ENCODE measurements at regions not wholly inside any gene's neighbourhood (a gene's known extent, or its start where the extent isn't known, plus 50 kb on each side); places are given as distances from the start of the nearest gene placed in this dataset.

DNA sequence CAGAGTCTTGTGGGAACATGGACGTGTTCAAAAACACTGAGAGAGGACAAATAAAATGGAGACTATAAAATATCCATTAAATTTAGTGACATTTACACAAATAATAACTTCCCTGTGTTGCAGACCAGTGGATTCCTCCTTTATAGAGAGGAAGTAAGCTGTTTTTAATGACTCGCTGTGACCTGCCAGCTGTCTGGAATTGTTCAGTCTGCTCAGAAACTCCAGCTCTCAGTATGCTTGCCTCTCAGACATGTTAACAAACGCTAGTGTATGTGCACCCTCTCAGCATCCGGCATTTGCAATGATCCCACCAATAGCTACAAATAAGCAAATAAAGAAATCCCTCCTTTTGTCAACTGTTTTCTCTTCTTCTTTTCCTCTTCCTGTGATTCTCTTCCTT is 158.0 kb upstream of the TCF21 start:
- no peak overlapping the region for H3K4me3 ChIP-seq (replicated peaks; ENCODE audit: insufficient read depth, low read length)
- no peaks in the 10 kb centered on the region for H3K27me3 ChIP-seq (ENCODE audit: insufficient read depth, poor library complexity, severe bottlenecking)
- DNase-seq (ENCODE audit: low read depth in 1 of 2, low spot score in 1 of 2) = no peak
- TF ChIP-seq GABPA (IDR thresholded peaks at IDR 0.05; ENCODE audit: low read depth) (no peak), POLR2AphosphoS5 (IDR thresholded peaks at IDR 0.05; ENCODE audit: low read depth) (no peak), SPI1 (IDR thresholded peaks at IDR 0.05; ENCODE audit: borderline replicate concordance, low read depth) (no peak), REST (IDR thresholded peaks at IDR 0.05; ENCODE audit: insufficient replicate concordance, low read depth) (no peak)
- TF ChIP-seq, protein P1, sequence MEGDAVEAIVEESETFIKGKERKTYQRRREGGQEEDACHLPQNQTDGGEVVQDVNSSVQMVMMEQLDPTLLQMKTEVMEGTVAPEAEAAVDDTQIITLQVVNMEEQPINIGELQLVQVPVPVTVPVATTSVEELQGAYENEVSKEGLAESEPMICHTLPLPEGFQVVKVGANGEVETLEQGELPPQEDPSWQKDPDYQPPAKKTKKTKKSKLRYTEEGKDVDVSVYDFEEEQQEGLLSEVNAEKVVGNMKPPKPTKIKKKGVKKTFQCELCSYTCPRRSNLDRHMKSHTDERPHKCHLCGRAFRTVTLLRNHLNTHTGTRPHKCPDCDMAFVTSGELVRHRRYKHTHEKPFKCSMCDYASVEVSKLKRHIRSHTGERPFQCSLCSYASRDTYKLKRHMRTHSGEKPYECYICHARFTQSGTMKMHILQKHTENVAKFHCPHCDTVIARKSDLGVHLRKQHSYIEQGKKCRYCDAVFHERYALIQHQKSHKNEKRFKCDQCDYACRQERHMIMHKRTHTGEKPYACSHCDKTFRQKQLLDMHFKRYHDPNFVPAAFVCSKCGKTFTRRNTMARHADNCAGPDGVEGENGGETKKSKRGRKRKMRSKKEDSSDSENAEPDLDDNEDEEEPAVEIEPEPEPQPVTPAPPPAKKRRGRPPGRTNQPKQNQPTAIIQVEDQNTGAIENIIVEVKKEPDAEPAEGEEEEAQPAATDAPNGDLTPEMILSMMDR (IDR thresholded peaks at IDR 0.05; ENCODE audit: insufficient read depth, low read length) = no peak
- H3K27ac ChIP-seq (replicated peaks) = no peak overlapping the region

- no peak for DNase-seq (ENCODE audit: low read depth in 1 of 2, low spot score in 1 of 2)
Measured at GRCh38 chr6:133740218-133740617, 148.7 kb upstream of the TCF21 start.

DNA sequence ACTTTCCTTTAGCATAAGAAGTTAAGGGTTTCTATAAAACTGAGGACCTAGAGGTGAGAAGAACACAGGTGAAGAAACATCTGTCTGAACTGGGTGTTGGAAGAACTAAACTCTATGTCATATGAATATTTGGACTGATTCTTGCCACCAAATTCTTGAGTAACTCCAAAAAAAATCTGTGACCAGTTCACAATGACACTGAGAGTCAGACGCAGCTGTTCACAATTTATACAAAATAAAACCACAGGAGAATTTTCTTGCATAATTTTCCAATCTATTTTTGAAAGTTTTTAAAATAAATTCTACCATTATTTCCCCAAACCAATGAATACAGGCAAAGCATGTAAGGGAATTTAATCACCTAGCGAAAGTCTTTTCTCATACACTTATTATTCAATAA is 148.1 kb upstream of the TCF21 start:
- Histone ChIP-seq H3K27ac (replicated peaks) (no peak overlapping the region), H3K4me3 (replicated peaks; ENCODE audit: insufficient read depth, low read length) (no peak overlapping the region), H3K27me3 (ENCODE audit: insufficient read depth, poor library complexity, severe bottlenecking) (no peaks in the 10 kb centered on the region)
- no peak for DNase-seq (ENCODE audit: low read depth in 1 of 2, low spot score in 1 of 2)
- TF ChIP-seq POLR2AphosphoS5 (IDR thresholded peaks at IDR 0.05; ENCODE audit: low read depth) = no peak
- TF ChIP-seq, protein P1 (IDR thresholded peaks at IDR 0.05; ENCODE audit: insufficient read depth, low read length) = no peak
- TF ChIP-seq REST (IDR thresholded peaks at IDR 0.05; ENCODE audit: insufficient replicate concordance, low read depth) = no peak
- no peak for TF ChIP-seq GABPA (IDR thresholded peaks at IDR 0.05; ENCODE audit: low read depth)
- TF ChIP-seq SPI1 (IDR thresholded peaks at IDR 0.05; ENCODE audit: borderline replicate concordance, low read depth) = no peak

More at GRCh38 chr6:133740218-133740617, 148.7 kb upstream of the TCF21 start:
- TF ChIP-seq POLR2AphosphoS5 (IDR thresholded peaks at IDR 0.05; ENCODE audit: low read depth) (no peak), REST (IDR thresholded peaks at IDR 0.05; ENCODE audit: insufficient replicate concordance, low read depth) (no peak), GABPA (IDR thresholded peaks at IDR 0.05; ENCODE audit: low read depth) (no peak), SPI1 (IDR thresholded peaks at IDR 0.05; ENCODE audit: borderline replicate concordance, low read depth) (no peak)
- TF ChIP-seq, protein P1 (IDR thresholded peaks at IDR 0.05; ENCODE audit: insufficient read depth, low read length) = no peak
- H3K4me3 ChIP-seq (replicated peaks; ENCODE audit: insufficient read depth, low read length) = no peak overlapping the region
- no peak overlapping the region for H3K27ac ChIP-seq (replicated peaks)
- no peaks in the 10 kb centered on the region for H3K27me3 ChIP-seq (ENCODE audit: insufficient read depth, poor library complexity, severe bottlenecking)

Data from HL-60 (cell line).